Upper lobe of right lung (tissue), 1 donor: ENCODE measurements at regions not wholly inside any gene's neighbourhood (a gene's known extent, or its start where the extent isn't known, plus 50 kb on each side); places are given as distances from the start of the nearest gene placed in this dataset.
A peak's percentile ranks its signal among the peaks of the same experiment; 100 is the strongest.

Experiments used
- ATAC-seq: fragments of 200-7000 bp; cut with Tn5 transposase; one replicate; pipeline ENCODE4 v1.9.1; 2020; ENCODE audit warnings: mild to moderate bottlenecking, moderate library complexity
- DNase-seq: peaks from one replicate; pipeline ENCODE4 v3.0.0-alpha.2; 2020
- H3K27ac ChIP-seq: fragments of 200-600 bp; one replicate; pipeline ENCODE4 v1.8.0; 2022
- H3K27me3 ChIP-seq: fragments of 200-600 bp; one replicate; pipeline ENCODE4 v1.8.0; 2022; ENCODE audit warnings: mild to moderate bottlenecking
- H3K36me3 ChIP-seq: fragments of 200-600 bp; one replicate; pipeline ENCODE4 v1.8.0; 2022
- H3K4me1 ChIP-seq: fragments of 200-600 bp; one replicate; pipeline ENCODE4 v1.8.0; 2022
- H3K4me3 ChIP-seq: fragments of 200-600 bp; one replicate; pipeline ENCODE4 v1.8.0; 2022; ENCODE audit warnings: mild to moderate bottlenecking
- H3K9me3 ChIP-seq: fragments of 200-600 bp; one replicate; pipeline ENCODE4 v1.8.0; 2022
- intact Hi-C: fragments of 100-400 bp; cut with DNase I; formaldehyde crosslinking; loops from one replicate; pipeline ENCODE4 v1.11.0; 2022
- TF ChIP-seq, protein P1 (sequence below): fragments of 200-600 bp; IDR thresholded peaks from one replicate; pipeline ENCODE4 v1.8.0; 2022; ENCODE audit warnings: antibody characterized with exemption
- donor health status: DM: no; HTN: yes; CAD: no; lungs with severe emphysema.

DNA sequence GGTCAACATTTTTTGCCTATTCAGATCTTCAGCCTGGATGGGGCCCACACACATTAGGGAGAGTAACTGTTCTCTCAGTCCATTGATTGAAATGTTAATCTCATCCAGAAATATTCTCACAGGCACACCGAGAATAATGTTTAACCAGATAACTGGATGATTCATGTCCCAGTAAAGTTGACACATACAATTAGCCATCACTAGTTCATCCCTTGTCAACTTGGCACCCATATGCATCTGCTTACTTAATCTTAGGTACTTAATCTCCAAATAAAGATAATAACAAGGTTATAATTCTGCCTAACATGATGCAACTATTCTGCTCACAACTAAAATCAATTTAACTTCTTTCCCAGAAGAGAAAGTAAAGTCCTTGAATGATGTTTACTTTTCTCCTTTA, 502.6 kb downstream of the ADRA2A start:
- intact Hi-C loops: no loop called here
- Histone ChIP-seq H3K9me3 (no peaks in the 10 kb centered on the region), H3K4me3 (no peak overlapping the region), H3K36me3 (no peaks in the 10 kb centered on the region), H3K27me3 (no peaks in the 10 kb centered on the region), H3K4me1 (no peaks in the 10 kb centered on the region), H3K27ac (no peak overlapping the region)
- DNase-seq: no peak
- ATAC-seq: no peak
- TF ChIP-seq, protein P1, sequence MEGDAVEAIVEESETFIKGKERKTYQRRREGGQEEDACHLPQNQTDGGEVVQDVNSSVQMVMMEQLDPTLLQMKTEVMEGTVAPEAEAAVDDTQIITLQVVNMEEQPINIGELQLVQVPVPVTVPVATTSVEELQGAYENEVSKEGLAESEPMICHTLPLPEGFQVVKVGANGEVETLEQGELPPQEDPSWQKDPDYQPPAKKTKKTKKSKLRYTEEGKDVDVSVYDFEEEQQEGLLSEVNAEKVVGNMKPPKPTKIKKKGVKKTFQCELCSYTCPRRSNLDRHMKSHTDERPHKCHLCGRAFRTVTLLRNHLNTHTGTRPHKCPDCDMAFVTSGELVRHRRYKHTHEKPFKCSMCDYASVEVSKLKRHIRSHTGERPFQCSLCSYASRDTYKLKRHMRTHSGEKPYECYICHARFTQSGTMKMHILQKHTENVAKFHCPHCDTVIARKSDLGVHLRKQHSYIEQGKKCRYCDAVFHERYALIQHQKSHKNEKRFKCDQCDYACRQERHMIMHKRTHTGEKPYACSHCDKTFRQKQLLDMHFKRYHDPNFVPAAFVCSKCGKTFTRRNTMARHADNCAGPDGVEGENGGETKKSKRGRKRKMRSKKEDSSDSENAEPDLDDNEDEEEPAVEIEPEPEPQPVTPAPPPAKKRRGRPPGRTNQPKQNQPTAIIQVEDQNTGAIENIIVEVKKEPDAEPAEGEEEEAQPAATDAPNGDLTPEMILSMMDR: no peak

DNA sequence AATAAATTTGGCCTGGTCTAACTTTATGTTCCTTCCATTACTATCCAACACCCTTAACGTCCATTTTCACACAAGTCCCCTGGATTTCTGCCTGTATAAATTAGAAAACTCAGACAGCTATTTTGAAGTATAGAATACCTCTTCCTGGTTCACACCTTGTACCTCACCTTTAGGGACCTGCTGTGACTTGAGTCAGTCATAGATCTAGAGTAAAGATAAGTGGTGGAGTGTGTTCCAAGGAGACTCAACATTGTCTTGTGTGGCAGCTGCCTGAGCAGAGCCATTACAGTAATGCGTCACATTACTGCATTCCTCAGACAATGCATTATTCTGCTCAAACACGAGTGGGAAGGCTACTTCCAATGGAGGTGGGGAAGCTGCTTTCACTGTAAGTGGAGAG, 513.9 kb downstream of the ADRA2A start:
- no peaks in the 10 kb centered on the region for H3K27me3 ChIP-seq
- intact Hi-C loops: no loop called here

DNA sequence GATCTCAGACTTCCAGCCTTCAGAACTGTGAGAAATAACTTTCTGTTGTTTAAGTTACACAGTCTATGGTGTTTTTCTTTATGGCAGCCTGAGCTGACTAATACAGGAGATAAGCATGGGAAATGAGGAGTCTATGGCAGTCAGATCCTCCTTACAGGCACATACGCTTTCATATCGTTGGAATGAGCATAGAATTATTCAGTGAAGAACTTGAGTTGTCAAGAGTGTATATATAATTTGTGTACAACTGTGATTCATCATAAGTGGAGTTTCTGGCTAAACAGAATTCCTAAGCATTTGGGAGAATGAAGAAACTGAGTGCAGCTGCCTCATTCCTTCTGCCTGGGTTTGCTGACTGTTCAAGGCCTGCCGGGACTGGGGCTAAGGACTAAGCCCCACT, 516.7 kb downstream of the ADRA2A start:
- Histone ChIP-seq H3K9me3 (no peaks in the 10 kb centered on the region), H3K27ac (no peak overlapping the region), H3K4me1 (no peaks in the 10 kb centered on the region), H3K27me3 (no peaks in the 10 kb centered on the region), H3K36me3 (no peaks in the 10 kb centered on the region), H3K4me3 (no peak overlapping the region)
- ATAC-seq: no peak
- no peak for DNase-seq
- TF ChIP-seq, protein P1: no peak
- intact Hi-C loops: no loop called here

More for the DNA sequence above, 513.9 kb downstream of the ADRA2A start:
- no peak for DNase-seq
- TF ChIP-seq, protein P1: no peak
- no peak overlapping the region for H3K27ac ChIP-seq
- H3K36me3 ChIP-seq: no peaks in the 10 kb centered on the region
- no peak overlapping the region for H3K4me3 ChIP-seq
- ATAC-seq: no peak
- no peaks in the 10 kb centered on the region for H3K4me1 ChIP-seq
- H3K9me3 ChIP-seq: no peaks in the 10 kb centered on the region

DNA sequence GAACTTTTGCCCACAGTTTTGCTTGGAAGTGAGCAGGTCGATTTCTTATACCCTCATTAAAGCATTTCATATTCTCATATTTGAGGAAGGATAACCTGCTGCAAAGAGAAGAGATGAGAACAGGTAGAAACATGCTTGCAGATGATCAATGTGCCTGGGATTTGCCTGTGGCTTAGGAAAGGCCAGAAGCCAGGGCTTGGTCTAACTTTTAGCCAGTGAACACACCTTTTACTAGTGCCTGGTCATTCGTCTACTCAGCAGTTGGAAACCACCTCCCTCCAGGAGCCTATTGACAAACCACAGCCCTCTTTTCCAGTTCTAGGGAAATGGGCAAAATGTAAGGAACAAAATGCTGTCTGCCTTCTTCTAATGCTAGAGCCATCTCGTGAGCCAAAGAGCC, 518.3 kb downstream of the ADRA2A start:
- TF ChIP-seq, protein P1: no peak
- ATAC-seq: no peak
- no peaks in the 10 kb centered on the region for H3K9me3 ChIP-seq
- H3K27ac ChIP-seq: no peak overlapping the region
- H3K27me3 ChIP-seq: no peaks in the 10 kb centered on the region
- no peaks in the 10 kb centered on the region for H3K4me1 ChIP-seq
- no peak for DNase-seq
- intact Hi-C loops: no loop called here
- no peak overlapping the region for H3K4me3 ChIP-seq
- no peaks in the 10 kb centered on the region for H3K36me3 ChIP-seq

DNA sequence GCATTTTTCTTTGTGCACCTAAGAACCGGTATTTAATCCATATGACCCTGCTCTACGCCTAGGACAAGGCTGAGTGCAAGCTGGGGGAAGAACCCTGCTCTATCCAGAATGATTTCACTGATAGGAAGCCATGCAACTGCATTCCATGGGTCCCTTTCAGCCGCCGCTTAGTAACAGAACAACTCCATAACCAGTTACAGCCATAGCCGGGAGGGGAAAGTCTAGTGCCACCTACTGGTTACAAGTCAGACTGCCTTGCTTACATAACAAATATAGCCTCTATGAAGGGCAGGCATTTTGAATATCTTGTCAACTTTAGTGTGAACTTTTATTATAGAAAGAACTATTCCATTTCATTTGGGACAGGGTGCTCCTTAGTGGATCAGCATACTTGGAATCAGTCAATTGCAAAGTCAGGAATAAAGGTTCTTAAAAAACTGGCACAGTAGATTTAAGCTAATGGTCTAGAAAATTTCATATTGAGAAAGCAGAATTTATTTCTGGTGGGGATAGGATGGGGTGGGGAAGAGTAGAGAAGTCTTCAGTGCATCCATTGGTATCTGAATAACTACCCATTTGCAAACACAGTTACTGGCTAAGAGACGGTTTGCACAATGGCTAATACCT, 521.7 kb downstream of the ADRA2A start:
- Histone ChIP-seq H3K27me3 (no peaks in the 10 kb centered on the region), H3K36me3 (no peaks in the 10 kb centered on the region), H3K27ac (no peak overlapping the region), H3K4me1 (no peaks in the 10 kb centered on the region), H3K9me3 (no peaks in the 10 kb centered on the region), H3K4me3 (no peak overlapping the region)
- ATAC-seq (peak; percentile 93), DNase-seq (no peak)
- TF ChIP-seq, protein P1: peak; percentile 88
- intact Hi-C loops: no loop called here

DNA sequence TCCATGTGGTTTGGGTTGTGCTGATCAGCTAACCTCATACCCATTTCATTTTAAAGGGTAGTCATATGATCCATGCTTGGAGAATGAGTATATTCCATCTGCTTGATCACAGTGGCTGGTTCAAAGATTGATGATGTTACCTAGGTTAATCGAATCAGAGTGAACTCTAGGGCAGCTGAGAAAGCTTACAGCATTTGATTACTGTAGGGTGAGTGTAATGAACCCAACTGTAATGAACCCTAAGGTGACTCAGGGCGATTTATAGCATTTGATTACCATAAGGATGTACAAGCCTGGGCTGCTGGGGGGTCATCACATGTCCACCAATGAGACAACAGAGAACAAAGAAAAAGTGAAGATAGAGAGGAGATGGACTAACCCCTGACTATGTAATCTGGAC, 523.1 kb downstream of the ADRA2A start:
- no peaks in the 10 kb centered on the region for H3K36me3 ChIP-seq
- H3K4me1 ChIP-seq: no peaks in the 10 kb centered on the region
- no peaks in the 10 kb centered on the region for H3K9me3 ChIP-seq
- TF ChIP-seq, protein P1: no peak
- ATAC-seq (no peak), DNase-seq (no peak)
- H3K4me3 ChIP-seq: no peak overlapping the region
- H3K27ac ChIP-seq: no peak overlapping the region
- no peaks in the 10 kb centered on the region for H3K27me3 ChIP-seq
- intact Hi-C loops: no loop called here
